T-helper 1 cell treated with Interleukin-12 subunit alpha and Interleukin-12 subunit beta and Interleukin-4 antibody, amounts not matched to agents 30 μg/mL and 1 μg/mL, for 36 hours (primary cell): ENCODE measurements at regions not wholly inside any gene's neighbourhood (a gene's known extent, or its start where the extent isn't known, plus 50 kb on each side); places are given as distances from the start of the nearest gene placed in this dataset.
A peak's percentile ranks its signal among the peaks of the same experiment; 100 is the strongest.

Source experiments
- H3K27ac Mint-ChIP-seq: one replicate; pipeline ENCODE4 v1.8.0; 2021; ENCODE audit warnings: mild to moderate bottlenecking, mixed read lengths
- H3K27me3 Mint-ChIP-seq: one replicate; pipeline ENCODE4 v1.8.0; 2021; ENCODE audit warnings: low read depth, mixed read lengths
- H3K36me3 Mint-ChIP-seq: one replicate; pipeline ENCODE4 v1.8.0; 2021; ENCODE audit warnings: low read depth, mixed read lengths
- H3K4me1 Mint-ChIP-seq: one replicate; pipeline ENCODE4 v1.8.0; 2021; ENCODE audit warnings: low read depth, mixed read lengths
- H3K4me3 Mint-ChIP-seq: one replicate; pipeline ENCODE4 v1.8.0; 2021; ENCODE audit warnings: mild to moderate bottlenecking, moderate library complexity, mixed read lengths
- H3K9me3 Mint-ChIP-seq: one replicate; pipeline ENCODE4 v1.8.0; 2021; ENCODE audit warnings: mixed read lengths

GRCh38 chr4:102429553-102429952 lies 71.6 kb upstream of the NFKB1 start:
- Mint-ChIP-seq H3K27me3 (peaks cover 15% of the 10 kb centered on the region), H3K27ac (no peak overlapping the region), H3K4me3 (peak overlapping the region; percentile 3), H3K36me3 (peaks cover 5% of the 10 kb centered on the region), H3K9me3 (no peaks in the 10 kb centered on the region), H3K4me1 (peaks cover 8% of the 10 kb centered on the region)

GRCh38 chr4:102430461-102430910 lies 70.7 kb upstream of the NFKB1 start:
- peaks cover 7% of the 10 kb centered on the region for H3K36me3 Mint-ChIP-seq

GRCh38 chr4:102431608-102431961 lies 69.6 kb upstream of the NFKB1 start:
- Mint-ChIP-seq H3K4me3 (peak overlapping the region; percentile 91), H3K27ac (no peak overlapping the region), H3K4me1 (peaks cover 8% of the 10 kb centered on the region), H3K9me3 (no peaks in the 10 kb centered on the region), H3K27me3 (peaks cover 18% of the 10 kb centered on the region), H3K36me3 (peaks cover 7% of the 10 kb centered on the region)

More at GRCh38 chr4:102430461-102430910, 70.7 kb upstream of the NFKB1 start:
- Mint-ChIP-seq H3K4me1 (peaks cover 8% of the 10 kb centered on the region), H3K9me3 (no peaks in the 10 kb centered on the region), H3K4me3 (peak overlapping the region; percentile 91), H3K27ac (peak overlapping the region; percentile 81), H3K27me3 (peaks cover 18% of the 10 kb centered on the region)

GRCh38 chr4:102437111-102437510 lies 64.0 kb upstream of the NFKB1 start:
- peaks cover 2% of the 10 kb centered on the region for H3K36me3 Mint-ChIP-seq
- H3K4me3 Mint-ChIP-seq, result no peak overlapping the region
- H3K27me3 Mint-ChIP-seq, result peaks cover 35% of the 10 kb centered on the region
- no peak overlapping the region for H3K27ac Mint-ChIP-seq
- H3K4me1 Mint-ChIP-seq, result peaks cover 2% of the 10 kb centered on the region
- H3K9me3 Mint-ChIP-seq, result no peaks in the 10 kb centered on the region

- Mint-ChIP-seq H3K4me3 (no peak overlapping the region), H3K27ac (no peak overlapping the region), H3K36me3 (peaks cover 2% of the 10 kb centered on the region), H3K27me3 (peaks cover 28% of the 10 kb centered on the region), H3K9me3 (no peaks in the 10 kb centered on the region), H3K4me1 (peaks cover 2% of the 10 kb centered on the region)
Measured at GRCh38 chr4:102438396-102439235, 62.5 kb upstream of the NFKB1 start.

- Mint-ChIP-seq H3K9me3 (no peaks in the 10 kb centered on the region), H3K27ac (no peak overlapping the region), H3K27me3 (peaks cover 23% of the 10 kb centered on the region), H3K4me3 (no peak overlapping the region), H3K36me3 (peaks cover 6% of the 10 kb centered on the region), H3K4me1 (peaks cover 4% of the 10 kb centered on the region)
Measured at GRCh38 chr4:102439236-102439614, 61.9 kb upstream of the NFKB1 start.

- Mint-ChIP-seq H3K4me3 (no peak overlapping the region), H3K27ac (no peak overlapping the region), H3K27me3 (peaks cover 17% of the 10 kb centered on the region), H3K36me3 (peaks cover 3% of the 10 kb centered on the region), H3K9me3 (no peaks in the 10 kb centered on the region), H3K4me1 (peaks cover 6% of the 10 kb centered on the region)
Measured at GRCh38 chr4:102439812-102440211, 61.3 kb upstream of the NFKB1 start.

GRCh38 chr4:102440498-102440897 lies 60.7 kb upstream of the NFKB1 start:
- Mint-ChIP-seq H3K4me1 (peaks cover 6% of the 10 kb centered on the region), H3K27me3 (peaks cover 17% of the 10 kb centered on the region)

GRCh38 chr4:102441978-102442911 lies 58.9 kb upstream of the NFKB1 start:
- Mint-ChIP-seq H3K4me3 (no peak overlapping the region), H3K27me3 (peaks cover 17% of the 10 kb centered on the region), H3K4me1 (peaks cover 9% of the 10 kb centered on the region), H3K36me3 (peaks cover 3% of the 10 kb centered on the region), H3K9me3 (no peaks in the 10 kb centered on the region), H3K27ac (no peak overlapping the region)

More at GRCh38 chr4:102440498-102440897, 60.7 kb upstream of the NFKB1 start:
- Mint-ChIP-seq H3K27ac (no peak overlapping the region), H3K4me3 (no peak overlapping the region), H3K9me3 (no peaks in the 10 kb centered on the region), H3K36me3 (peaks cover 3% of the 10 kb centered on the region)

- peaks cover 11% of the 10 kb centered on the region for H3K27me3 Mint-ChIP-seq
- no peaks in the 10 kb centered on the region for H3K9me3 Mint-ChIP-seq
- H3K4me1 Mint-ChIP-seq, result peaks cover 21% of the 10 kb centered on the region
- peaks cover 3% of the 10 kb centered on the region for H3K36me3 Mint-ChIP-seq
- H3K27ac Mint-ChIP-seq, result no peak overlapping the region
- no peak overlapping the region for H3K4me3 Mint-ChIP-seq
Measured at GRCh38 chr4:102444752-102445151, 56.4 kb upstream of the NFKB1 start.

- peaks cover 3% of the 10 kb centered on the region for H3K36me3 Mint-ChIP-seq
- peaks cover 25% of the 10 kb centered on the region for H3K4me1 Mint-ChIP-seq
- H3K27me3 Mint-ChIP-seq, result peaks cover 8% of the 10 kb centered on the region
- H3K4me3 Mint-ChIP-seq, result no peak overlapping the region
- no peak overlapping the region for H3K27ac Mint-ChIP-seq
- no peaks in the 10 kb centered on the region for H3K9me3 Mint-ChIP-seq
Measured at GRCh38 chr4:102445213-102445612, 55.9 kb upstream of the NFKB1 start.

GRCh38 chr4:102447413-102447812 lies 53.7 kb upstream of the NFKB1 start:
- peaks cover 25% of the 10 kb centered on the region for H3K4me1 Mint-ChIP-seq
- no peak overlapping the region for H3K4me3 Mint-ChIP-seq
- H3K27ac Mint-ChIP-seq, result peak overlapping the region; percentile 36

GRCh38 chr4:102449751-102450352 lies 51.3 kb upstream of the NFKB1 start:
- no peaks in the 10 kb centered on the region for H3K27me3 Mint-ChIP-seq
- H3K4me1 Mint-ChIP-seq, result peaks cover 25% of the 10 kb centered on the region
- H3K9me3 Mint-ChIP-seq, result no peaks in the 10 kb centered on the region
- H3K4me3 Mint-ChIP-seq, result no peak overlapping the region
- H3K36me3 Mint-ChIP-seq, result no peaks in the 10 kb centered on the region
- no peak overlapping the region for H3K27ac Mint-ChIP-seq

More at GRCh38 chr4:102447413-102447812, 53.7 kb upstream of the NFKB1 start:
- Mint-ChIP-seq H3K9me3 (no peaks in the 10 kb centered on the region), H3K36me3 (peaks cover 3% of the 10 kb centered on the region), H3K27me3 (no peaks in the 10 kb centered on the region)

GRCh38 chr4:102451266-102451665 lies 49.9 kb upstream of the NFKB1 start:
- no peaks in the 10 kb centered on the region for H3K36me3 Mint-ChIP-seq
- no peak overlapping the region for H3K27ac Mint-ChIP-seq
- peaks cover 25% of the 10 kb centered on the region for H3K4me1 Mint-ChIP-seq
- no peaks in the 10 kb centered on the region for H3K9me3 Mint-ChIP-seq
- no peak overlapping the region for H3K4me3 Mint-ChIP-seq
- no peaks in the 10 kb centered on the region for H3K27me3 Mint-ChIP-seq
